ENCODE measurements at regions not wholly inside any gene's neighbourhood (a gene's known extent, or its start where the extent isn't known, plus 50 kb on each side); places are given as distances from the start of the nearest gene placed in this dataset.

- TF ChIP-seq CTCF (IDR thresholded peaks at IDR 0.05; ENCODE audit: low read depth, low read length) (no peak), POLR2A (IDR thresholded peaks at IDR 0.05; ENCODE audit: extremely low read depth, insufficient read length) (no peak), MAX (IDR thresholded peaks at IDR 0.05; ENCODE audit: low read depth, low read length) (no peak), MYC (IDR thresholded peaks at IDR 0.05; ENCODE audit: low read depth, low read length) (no peak)
Observed at GRCh38 chr20:50341050-50341449, 150.4 kb downstream of the CEBPB start.

All from NB4 (cell line).